Bronchial epithelial cell (primary cell): ENCODE measurements at regions not wholly inside any gene's neighbourhood (a gene's known extent, or its start where the extent isn't known, plus 50 kb on each side); places are given as distances from the start of the nearest gene placed in this dataset.

Experiments used
- DNase-seq: peaks from one replicate; pipeline ENCODE4 v3.0.0-alpha.2; 2010; ENCODE audit warnings: low read depth
- FAIRE-seq: peaks from 2 replicates; lab custom pipeline; 2011; peaks lifted over from hg19 to GRCh38; lab: Jason Lieb, UNC
- H3K27me3 ChIP-seq: 2 replicates; pipeline ENCODE4 v1.5.1; 2011; ENCODE audit warnings: low read length; ENCODE audit not compliant: control insufficient read depth, insufficient read depth
- H3K36me3 ChIP-seq: 2 replicates; pipeline ENCODE4 v1.5.1; 2011; ENCODE audit warnings: low read length; ENCODE audit not compliant: control insufficient read depth, insufficient read depth
- H3K4me3 ChIP-seq: 2 replicates; pipeline ENCODE4 v1.5.1; 2011; ENCODE audit warnings: mild to moderate bottlenecking, low read depth, low read length, control low read depth
- TF ChIP-seq, protein P1 (sequence below): IDR thresholded peaks from 2 replicates; pipeline ENCODE4 v1.5.1; 2011; ENCODE audit warnings: mild to moderate bottlenecking, moderate library complexity, low read length, control low read depth, inconsistent platforms; ENCODE audit not compliant: insufficient read depth, severe bottlenecking

- Histone ChIP-seq H3K4me3 (no peak overlapping the region), H3K36me3 (no peaks in the 10 kb centered on the region), H3K27me3 (no peaks in the 10 kb centered on the region)
- no peak for FAIRE-seq
- no peak for DNase-seq
- TF ChIP-seq, protein P1, sequence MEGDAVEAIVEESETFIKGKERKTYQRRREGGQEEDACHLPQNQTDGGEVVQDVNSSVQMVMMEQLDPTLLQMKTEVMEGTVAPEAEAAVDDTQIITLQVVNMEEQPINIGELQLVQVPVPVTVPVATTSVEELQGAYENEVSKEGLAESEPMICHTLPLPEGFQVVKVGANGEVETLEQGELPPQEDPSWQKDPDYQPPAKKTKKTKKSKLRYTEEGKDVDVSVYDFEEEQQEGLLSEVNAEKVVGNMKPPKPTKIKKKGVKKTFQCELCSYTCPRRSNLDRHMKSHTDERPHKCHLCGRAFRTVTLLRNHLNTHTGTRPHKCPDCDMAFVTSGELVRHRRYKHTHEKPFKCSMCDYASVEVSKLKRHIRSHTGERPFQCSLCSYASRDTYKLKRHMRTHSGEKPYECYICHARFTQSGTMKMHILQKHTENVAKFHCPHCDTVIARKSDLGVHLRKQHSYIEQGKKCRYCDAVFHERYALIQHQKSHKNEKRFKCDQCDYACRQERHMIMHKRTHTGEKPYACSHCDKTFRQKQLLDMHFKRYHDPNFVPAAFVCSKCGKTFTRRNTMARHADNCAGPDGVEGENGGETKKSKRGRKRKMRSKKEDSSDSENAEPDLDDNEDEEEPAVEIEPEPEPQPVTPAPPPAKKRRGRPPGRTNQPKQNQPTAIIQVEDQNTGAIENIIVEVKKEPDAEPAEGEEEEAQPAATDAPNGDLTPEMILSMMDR = no peak
These were observed 404.1 kb upstream of the ID4 start for GRCh38 chr6:19432966-19433498.

GRCh38 chr6:19434065-19434464, 403.1 kb upstream of the ID4 start:
- H3K4me3 ChIP-seq = no peak overlapping the region
- TF ChIP-seq, protein P1 = no peak
- no peak for DNase-seq
- no peaks in the 10 kb centered on the region for H3K36me3 ChIP-seq
- FAIRE-seq = no peak
- no peaks in the 10 kb centered on the region for H3K27me3 ChIP-seq

GRCh38 chr6:19435755-19436154, 401.4 kb upstream of the ID4 start:
- DNase-seq = no peak
- TF ChIP-seq, protein P1 = no peak
- FAIRE-seq = no peak
- Histone ChIP-seq H3K4me3 (no peak overlapping the region), H3K27me3 (no peaks in the 10 kb centered on the region), H3K36me3 (no peaks in the 10 kb centered on the region)

DNA sequence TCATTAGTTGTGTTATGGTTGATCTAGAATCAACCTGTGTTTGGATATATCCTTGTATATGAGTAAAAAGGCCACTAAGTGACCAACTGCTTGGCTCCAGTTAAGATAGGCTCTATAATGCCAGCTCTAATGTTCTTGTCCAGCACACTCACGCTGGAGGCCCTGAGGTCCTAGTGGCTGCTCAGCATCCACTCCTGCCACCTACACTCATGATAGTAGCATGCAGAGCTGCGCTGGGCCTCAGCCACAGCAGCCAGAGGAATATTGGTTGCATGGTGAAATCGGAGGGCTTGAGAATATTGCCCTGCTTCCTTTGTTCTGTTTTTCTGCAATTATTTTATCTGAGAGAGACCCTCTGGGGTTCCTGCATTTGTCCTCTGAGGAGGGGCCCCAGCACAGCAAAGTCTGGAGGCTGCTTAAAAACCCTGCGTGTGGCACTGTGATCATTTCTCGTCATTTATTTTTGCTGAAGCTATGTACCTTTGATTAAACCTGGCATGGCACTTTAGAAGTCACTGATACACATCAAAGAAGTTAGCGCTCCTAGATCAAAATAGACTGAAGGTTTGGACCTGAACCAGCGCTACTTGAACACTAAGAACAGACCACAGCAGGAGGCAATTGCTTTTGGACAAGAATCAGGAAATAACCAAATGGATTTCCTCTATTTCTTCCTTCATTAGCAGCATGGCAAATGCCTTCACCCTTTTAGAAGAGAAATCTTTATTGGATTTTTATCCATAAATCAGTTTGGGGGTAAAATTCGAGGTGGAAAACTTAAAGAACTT, 398.4 kb upstream of the ID4 start:
- Histone ChIP-seq H3K36me3 (no peaks in the 10 kb centered on the region), H3K4me3 (no peak overlapping the region), H3K27me3 (peaks cover 2% of the 10 kb centered on the region)
- TF ChIP-seq, protein P1 = no peak
- DNase-seq (no peak), FAIRE-seq (no peak)

- peaks cover 2% of the 10 kb centered on the region for H3K27me3 ChIP-seq
- no peak overlapping the region for H3K4me3 ChIP-seq
- TF ChIP-seq, protein P1 = no peak
- H3K36me3 ChIP-seq = no peaks in the 10 kb centered on the region
- FAIRE-seq (no peak), DNase-seq (no peak)
These were observed 396.6 kb upstream of the ID4 start for GRCh38 chr6:19440531-19440930.
